Common myeloid progenitor, CD34-positive (primary cell): ENCODE measurements at regions not wholly inside any gene's neighbourhood (a gene's known extent, or its start where the extent isn't known, plus 50 kb on each side); places are given as distances from the start of the nearest gene placed in this dataset.

ENCODE experiments used
- CTCF ChIA-PET: fragments of 350-600 bp; sonication (Branson Sonifier 250); formaldehyde crosslinking; loops from one replicate; lab custom pipeline; 2021; ENCODE audit warnings: antibody characterized with exemption; lab: Charles Lee
- POLR2A ChIA-PET: fragments of 350-600 bp; sonication (Branson Sonifier 250); formaldehyde crosslinking; loops from one replicate; lab custom pipeline; 2021; ENCODE audit warnings: antibody characterized with exemption; lab: Charles Lee
- DNase-seq, 3 donors: peaks; one replicate each; pipeline versions ENCODE4 v3.0.0 to v3.0.0-alpha.2; 2013
- H3K27ac ChIP-seq, 2 experiments: 1 replicate in 1 of 2; 2 replicates in 1 of 2; pipeline ENCODE4 v1.7.0; 2013; ENCODE audit warnings: inconsistent platforms in 2 of 2, low read length in 2 of 2, mild to moderate bottlenecking in 2 of 2, low read depth in 1 of 2, moderate library complexity in 1 of 2; ENCODE audit not compliant: severe bottlenecking in 2 of 2, insufficient read depth in 1 of 2, poor library complexity in 1 of 2
- H3K27me3 ChIP-seq, 5 experiments: replicated peaks in 2 of 5; 1 replicate in 3 of 5; 2 replicates in 2 of 5; pipeline versions ENCODE4 v1.6.1 to v1.7.0; 2013; ENCODE audit warnings: low read length in 4 of 5, mild to moderate bottlenecking in 2 of 5, moderate library complexity in 2 of 5, inconsistent platforms in 1 of 5; ENCODE audit not compliant: insufficient read depth in 5 of 5, control insufficient read depth in 4 of 5
- H3K36me3 ChIP-seq, 4 experiments: 1 replicate in 2 of 4; 2 replicates in 2 of 4; pipeline versions ENCODE4 v1.6.1 to v1.7.0; 2013; ENCODE audit warnings: low read length in 3 of 4, control low read depth in 1 of 4, mild to moderate bottlenecking in 1 of 4; ENCODE audit not compliant: control insufficient read depth in 4 of 4, insufficient read depth in 4 of 4
- H3K4me1 ChIP-seq, 4 experiments: 1 replicate in 3 of 4; 2 replicates in 1 of 4; pipeline versions ENCODE4 v1.6.1 to v1.7.1; 2013; ENCODE audit warnings: low read length in 3 of 4, mild to moderate bottlenecking in 3 of 4, control low read depth in 1 of 4, inconsistent platforms in 1 of 4, moderate library complexity in 1 of 4; ENCODE audit not compliant: control insufficient read depth in 4 of 4, insufficient read depth in 4 of 4; ENCODE audit errors: control extremely low read depth in 1 of 4
- H3K4me3 ChIP-seq, 7 experiments: 1 replicate in 4 of 7; 2 replicates in 3 of 7; pipeline versions ENCODE4 v1.5.1 to v1.7.0; 2013; ENCODE audit warnings: mild to moderate bottlenecking in 7 of 7, low read length in 6 of 7, moderate library complexity in 6 of 7, inconsistent platforms in 2 of 7, low read depth in 2 of 7, control low read depth in 1 of 7; ENCODE audit not compliant: insufficient read depth in 4 of 7, control insufficient read depth in 1 of 7; ENCODE audit errors: extremely low read depth in 1 of 7
- H3K9me3 ChIP-seq, 5 experiments: 1 replicate in 4 of 5; 2 replicates in 1 of 5; pipeline versions ENCODE4 v1.6.1 to v1.7.1; 2013; ENCODE audit warnings: low read length in 4 of 5, mild to moderate bottlenecking in 2 of 5, inconsistent platforms in 1 of 5, low read depth in 1 of 5, moderate library complexity in 1 of 5; ENCODE audit not compliant: control insufficient read depth in 4 of 5, insufficient read depth in 2 of 5; ENCODE audit errors: control extremely low read depth in 1 of 5
- WGBS: methylation state at CpG from one replicate; pipeline ENCODE4 v1.1.5; 2013; ENCODE audit not compliant: insufficient coverage; 5-methylcytosine and 5-hydroxymethylcytosine counted together

DNA sequence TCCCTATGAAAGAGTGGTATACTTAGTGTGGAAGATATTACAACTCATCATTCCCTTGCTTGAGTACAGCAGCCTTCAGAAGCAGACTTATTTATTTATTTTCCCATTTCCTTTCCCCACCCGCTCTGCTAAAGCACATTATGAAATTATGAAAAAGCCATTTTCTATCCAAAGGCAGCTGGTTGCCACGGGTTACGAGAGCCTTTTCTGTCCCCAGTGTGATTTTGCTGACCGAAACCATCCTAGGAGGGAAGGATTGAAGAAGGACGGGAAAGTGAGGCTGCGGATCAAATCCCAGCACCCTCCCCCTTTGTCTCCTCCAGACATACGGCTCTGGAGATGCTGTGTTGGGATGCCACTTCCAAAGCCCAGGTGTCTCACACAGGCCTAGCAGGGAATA is 246.9 kb downstream of the TLR4 start:
- Histone ChIP-seq H3K27ac (no peak overlapping the region), H3K36me3 (no peaks in the 10 kb centered on the region), H3K27me3 (peaks cover 0 to 2% (median 0%) of the 10 kb centered on the region in 5 experiments), H3K9me3 (no peaks in the 10 kb centered on the region), H3K4me1 (no peaks in the 10 kb centered on the region), H3K4me3 (no peak overlapping the region)
- ChIA-PET CTCF (no interaction called here), POLR2A (no interaction called here)
- 95% methylated on average over 6 of the region's 7 CpGs for WGBS
- DNase-seq: no peak

DNA sequence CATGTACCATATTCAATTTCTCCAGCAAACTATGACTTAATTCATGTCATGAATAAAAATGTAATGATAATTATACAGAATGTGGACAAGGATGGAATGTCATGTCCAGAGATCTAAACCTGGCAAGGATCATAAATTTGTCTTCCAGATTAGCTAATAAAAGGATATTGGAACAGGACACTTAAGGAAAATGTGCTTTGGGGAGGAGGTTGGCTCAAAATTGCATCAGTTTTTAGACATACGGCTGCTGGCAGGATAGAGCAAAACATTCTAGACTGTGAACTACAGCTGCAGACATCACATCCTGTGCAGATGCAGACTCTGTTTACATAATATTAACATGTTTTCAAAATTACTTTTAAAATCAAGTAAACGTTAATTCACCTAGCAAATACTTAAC is 248.4 kb downstream of the TLR4 start:
- Histone ChIP-seq H3K4me1 (no peaks in the 10 kb centered on the region), H3K27ac (no peak overlapping the region), H3K9me3 (no peaks in the 10 kb centered on the region), H3K36me3 (no peaks in the 10 kb centered on the region), H3K27me3 (peaks cover 0 to 2% (median 0%) of the 10 kb centered on the region in 5 experiments), H3K4me3 (no peak overlapping the region)
- no peak for DNase-seq
- ChIA-PET POLR2A (no interaction called here), CTCF (no interaction called here)
- WGBS: 80% methylated on average over 1 of the region's 2 CpGs

DNA sequence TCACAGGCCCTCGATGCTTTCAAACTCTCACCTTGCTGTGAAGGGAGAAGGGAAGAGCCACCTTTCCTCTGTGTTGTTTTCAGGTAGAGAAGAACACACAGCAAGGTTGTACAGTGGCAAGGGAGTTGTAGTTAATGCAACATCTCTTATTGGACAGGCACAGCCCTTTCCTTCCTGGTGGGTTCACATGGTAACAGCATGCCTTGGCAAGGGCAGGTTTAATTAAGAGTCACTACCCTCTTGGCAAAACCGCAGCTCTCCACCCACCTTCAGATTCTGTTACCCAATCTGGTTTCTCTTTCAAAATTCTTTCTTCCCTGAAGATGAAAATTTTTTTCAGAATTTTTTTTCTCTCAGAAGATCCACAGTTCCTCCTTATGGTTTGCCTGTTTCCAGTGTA is 253.1 kb downstream of the TLR4 start:
- Histone ChIP-seq H3K36me3 (no peaks in the 10 kb centered on the region), H3K27ac (no peak overlapping the region), H3K4me1 (no peaks in the 10 kb centered on the region), H3K9me3 (no peaks in the 10 kb centered on the region), H3K4me3 (no peak overlapping the region), H3K27me3 (peaks cover 0 to 2% (median 0%) of the 10 kb centered on the region in 5 experiments)
- peak in 2 of 3 donors; percentile 7 to 28 for DNase-seq
- POLR2A ChIA-PET: no interaction called here
- 67% methylated on average over 2 of the region's 2 CpGs for WGBS
- CTCF ChIA-PET: no interaction called here

DNA sequence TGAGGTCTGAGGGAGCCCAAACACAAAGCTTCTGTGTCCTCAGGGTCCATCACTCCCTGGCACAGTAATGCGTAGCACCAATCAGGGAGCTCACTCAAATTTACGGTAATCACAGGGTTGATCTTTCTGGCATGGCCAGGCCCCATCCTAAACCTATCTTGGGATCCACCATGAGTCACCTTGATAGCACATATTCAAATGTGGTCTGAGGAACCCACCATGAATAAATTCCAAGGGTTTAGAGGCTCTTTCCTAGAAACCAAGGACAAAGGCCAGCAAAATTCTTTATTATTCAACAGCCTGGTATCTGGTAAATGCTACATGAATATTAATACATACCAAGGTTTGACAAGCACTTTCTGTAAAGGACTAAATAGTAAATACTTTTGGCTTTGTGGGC is 254.5 kb downstream of the TLR4 start:
- ChIA-PET CTCF (no interaction called here), POLR2A (no interaction called here)
- WGBS: 97% methylated on average over 2 of the region's 2 CpGs

DNA sequence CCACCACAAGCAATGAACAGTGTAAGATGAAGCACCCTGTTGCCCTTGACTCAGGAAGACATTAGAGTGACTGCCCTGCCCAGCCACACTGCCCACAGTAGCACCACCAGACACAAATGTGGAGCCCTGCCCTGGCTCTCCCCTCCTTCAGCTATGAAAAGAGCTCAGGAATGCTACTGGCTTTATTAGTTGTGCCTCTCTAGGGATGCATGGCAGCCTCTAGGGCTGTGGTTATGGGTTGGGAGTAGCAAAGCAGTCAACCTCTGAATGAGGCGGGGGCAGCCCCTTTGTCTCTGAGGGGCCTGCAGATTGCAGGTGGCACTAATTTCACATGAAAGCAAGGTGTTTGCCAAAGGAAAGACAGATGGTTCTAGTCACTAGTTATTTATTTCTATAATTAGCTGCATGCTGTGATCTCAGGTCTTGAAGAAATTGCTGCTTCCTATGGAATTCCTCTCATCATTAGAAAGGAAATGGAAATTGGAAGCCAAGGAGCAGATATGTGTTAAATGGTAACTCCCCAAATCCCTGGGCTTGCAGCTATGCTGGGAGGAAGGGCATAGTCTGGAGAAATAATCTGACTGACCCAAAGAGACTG is 259.4 kb downstream of the TLR4 start:
- Histone ChIP-seq H3K4me3 (no peak overlapping the region), H3K9me3 (no peaks in the 10 kb centered on the region), H3K4me1 (no peaks in the 10 kb centered on the region), H3K36me3 (no peaks in the 10 kb centered on the region), H3K27ac (no peak overlapping the region), H3K27me3 (no peaks in the 10 kb centered on the region)
- ChIA-PET CTCF (no interaction called here), POLR2A (no interaction called here)
- no peak for DNase-seq
- WGBS: 83% methylated on average over 1 of the region's 1 CpG

More for the DNA sequence above, 254.5 kb downstream of the TLR4 start:
- H3K36me3 ChIP-seq: no peaks in the 10 kb centered on the region
- H3K4me3 ChIP-seq: no peak overlapping the region
- no peak overlapping the region for H3K27ac ChIP-seq
- no peaks in the 10 kb centered on the region for H3K9me3 ChIP-seq
- H3K27me3 ChIP-seq: peaks cover 0 to 2% (median 0%) of the 10 kb centered on the region in 5 experiments
- no peak for DNase-seq
- H3K4me1 ChIP-seq: no peaks in the 10 kb centered on the region

DNA sequence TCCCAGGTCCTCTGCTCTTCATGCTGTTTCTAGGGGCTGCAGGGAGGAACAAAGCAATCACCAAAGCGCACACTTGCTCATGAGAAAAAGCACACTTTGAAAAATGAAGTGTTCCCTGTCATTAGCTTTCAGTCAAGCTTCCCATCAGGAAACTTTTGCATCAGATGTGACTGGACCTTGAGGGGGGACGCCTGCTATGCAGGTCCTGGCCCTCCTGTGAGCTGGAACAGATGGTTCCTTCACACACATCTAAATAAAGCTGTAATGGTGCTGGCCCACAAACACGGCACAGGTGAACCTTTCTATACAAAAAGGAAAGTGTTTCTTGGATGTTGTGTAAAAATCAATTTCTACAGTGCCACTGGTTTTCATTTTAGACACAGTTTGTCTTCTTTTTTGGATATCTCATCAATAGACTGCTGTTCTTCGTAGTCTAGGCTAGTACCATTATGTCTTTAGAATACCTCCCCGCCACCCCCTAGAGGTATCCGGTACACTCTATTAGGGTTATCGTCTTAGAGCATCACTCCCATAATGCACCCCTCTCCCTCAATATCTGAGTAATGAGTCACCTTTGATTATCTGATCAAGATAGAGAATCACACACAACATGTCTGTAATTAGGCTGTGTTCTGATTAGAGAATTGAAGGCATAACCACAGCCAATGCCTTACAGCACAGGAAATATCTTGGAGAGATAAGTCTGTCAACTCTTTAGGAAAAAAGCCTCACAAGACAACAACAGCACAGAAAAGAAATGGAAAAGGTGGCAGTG is 266.3 kb downstream of the TLR4 start:
- ChIA-PET CTCF (no interaction called here), POLR2A (no interaction called here)
- no peaks in the 10 kb centered on the region for H3K9me3 ChIP-seq
- no peak for DNase-seq
- 90% methylated on average over 5 of the region's 7 CpGs for WGBS
- H3K27me3 ChIP-seq: no peaks in the 10 kb centered on the region
- no peak overlapping the region for H3K27ac ChIP-seq
- no peak overlapping the region for H3K4me3 ChIP-seq
- no peaks in the 10 kb centered on the region for H3K36me3 ChIP-seq
- no peaks in the 10 kb centered on the region for H3K4me1 ChIP-seq

DNA sequence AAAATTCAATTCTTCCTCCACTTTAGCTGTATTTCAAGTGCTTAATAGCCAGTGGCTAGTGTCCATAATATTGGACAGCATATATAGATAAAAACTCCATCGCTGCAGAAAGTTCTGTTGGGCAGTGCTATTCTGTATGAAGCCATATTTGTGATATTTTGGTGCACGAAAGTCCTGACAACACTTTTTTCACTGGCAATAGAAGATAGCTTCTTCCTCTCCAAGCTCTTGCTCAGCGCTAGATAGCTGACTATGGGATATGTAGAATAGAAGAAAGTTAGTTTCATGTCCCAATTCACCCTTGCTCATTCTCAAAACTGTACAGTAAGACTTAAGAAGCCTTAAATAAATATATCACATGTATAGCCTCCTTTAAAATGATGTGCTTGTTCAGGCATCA is 269.9 kb downstream of the TLR4 start:
- Histone ChIP-seq H3K27ac (no peak overlapping the region), H3K9me3 (no peaks in the 10 kb centered on the region), H3K4me3 (no peak overlapping the region), H3K36me3 (no peaks in the 10 kb centered on the region), H3K4me1 (no peaks in the 10 kb centered on the region), H3K27me3 (no peaks in the 10 kb centered on the region)
- POLR2A ChIA-PET: no interaction called here
- WGBS: no CpG with 5 or more reads among the region's 3 CpGs
- CTCF ChIA-PET: no interaction called here
- no peak for DNase-seq
